ENCODE measurements at regions not wholly inside any gene's neighbourhood (a gene's known extent, or its start where the extent isn't known, plus 50 kb on each side); places are given as distances from the start of the nearest gene placed in this dataset.

DNA sequence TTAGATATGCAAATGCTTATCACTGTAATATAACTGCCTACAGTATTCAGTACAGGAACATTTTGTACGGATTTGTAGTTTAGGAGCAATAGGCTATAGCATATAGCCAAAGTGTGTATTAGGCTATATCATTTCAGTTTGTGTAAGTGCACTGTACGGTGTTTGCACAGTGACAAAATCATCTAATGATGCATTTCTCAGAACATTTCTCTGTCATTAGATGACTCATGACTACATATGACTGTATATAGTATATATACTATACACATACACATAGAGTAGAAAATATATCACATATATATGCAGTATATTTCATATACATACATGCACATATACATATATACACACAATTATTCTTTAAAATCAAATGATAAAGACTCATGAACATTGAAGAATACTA is 158.4 kb downstream of the PTCHD4 start:
- no peak overlapping the region for H3K4me2 ChIP-seq (replicated peaks; ENCODE audit: extremely low read depth, low read length, poor library complexity, severe bottlenecking)
- Mint-ChIP-seq H3K27ac (no peak overlapping the region), H3K9me3 (peaks cover 0 to 7% (median 2%) of the 10 kb centered on the region in 7 donors)

GRCh38 chr6:47944846-47945245 is 163.0 kb downstream of the OPN5 start:
- Histone ChIP-seq H3K4me3 (replicated peaks in 1 of 3; ENCODE audit: low read depth in 2 of 3, low read length in 3 of 3) (no peak overlapping the region), H3K36me3 (replicated peaks in 1 of 2; ENCODE audit: control insufficient read depth in 1 of 2, insufficient read depth in 2 of 2, low read length in 2 of 2) (no peaks in the 10 kb centered on the region), H3K4me1 (ENCODE audit: control insufficient read depth in 1 of 2, insufficient read depth in 2 of 2, low read length in 2 of 2) (no peaks in the 10 kb centered on the region), H3K27ac (ENCODE audit: low read depth in 1 of 2, low read length in 2 of 2) (no peak overlapping the region), H3K9me3 (replicated peaks in 1 of 2; ENCODE audit: control insufficient read depth in 1 of 2, insufficient read depth in 1 of 2, low read length in 2 of 2) (peaks cover 0 to 2% of the 10 kb centered on the region in 2 donors), H3K79me2 (ENCODE audit: insufficient read depth, low read length) (no peaks in the 10 kb centered on the region), H2AFZ (ENCODE audit: insufficient read depth, low read depth, low read length, poor library complexity, severe bottlenecking) (no peak overlapping the region), H3K27me3 (ENCODE audit: control insufficient read depth in 2 of 2, insufficient read depth in 2 of 2, low read length in 2 of 2) (no peaks in the 10 kb centered on the region), H3K9ac (ENCODE audit: insufficient read depth, low read length, poor library complexity, severe bottlenecking) (no peak overlapping the region), H4K20me1 (ENCODE audit: insufficient read depth, low read length) (no peaks in the 10 kb centered on the region), H3K4me2 (replicated peaks; ENCODE audit: extremely low read depth, low read length, poor library complexity, severe bottlenecking) (no peak overlapping the region)
- Mint-ChIP-seq H3K27ac (no peak overlapping the region), H3K36me3 (no peaks in the 10 kb centered on the region), H3K9me3 (peaks cover 0 to 2% (median 0%) of the 10 kb centered on the region in 7 donors), H3K4me1 (no peaks in the 10 kb centered on the region), H3K27me3 (ENCODE audit: low read depth in 3 of 3) (no peaks in the 10 kb centered on the region), H3K4me3 (no peak overlapping the region)
- intact Hi-C loops (cut with micrococcal nuclease), result no loop called here
- no CpG with 5 or more reads among the region's 4 CpGs for WGBS (ENCODE audit: insufficient coverage)
- TF ChIP-seq CTCF (IDR thresholded peaks at IDR 0.05), result no peak
- no peak for DNase-seq

More for the DNA sequence above, 158.4 kb downstream of the PTCHD4 start:
- WGBS (ENCODE audit: insufficient coverage), result no CpG with 5 or more reads among the region's 2 CpGs
- Histone ChIP-seq H3K36me3 (replicated peaks in 1 of 2; ENCODE audit: control insufficient read depth in 1 of 2, insufficient read depth in 2 of 2, low read length in 2 of 2) (no peaks in the 10 kb centered on the region), H3K27me3 (ENCODE audit: control insufficient read depth in 2 of 2, insufficient read depth in 2 of 2, low read length in 2 of 2) (no peaks in the 10 kb centered on the region), H2AFZ (ENCODE audit: insufficient read depth, low read depth, low read length, poor library complexity, severe bottlenecking) (no peak overlapping the region), H3K9me3 (replicated peaks in 1 of 2; ENCODE audit: control insufficient read depth in 1 of 2, insufficient read depth in 1 of 2, low read length in 2 of 2) (peaks cover 0 to 6% of the 10 kb centered on the region in 2 donors), H3K4me3 (replicated peaks in 1 of 3; ENCODE audit: low read depth in 2 of 3, low read length in 3 of 3) (no peak overlapping the region), H3K79me2 (ENCODE audit: insufficient read depth, low read length) (no peaks in the 10 kb centered on the region), H3K9ac (ENCODE audit: insufficient read depth, low read length, poor library complexity, severe bottlenecking) (no peak overlapping the region), H4K20me1 (ENCODE audit: insufficient read depth, low read length) (no peaks in the 10 kb centered on the region), H3K27ac (ENCODE audit: low read depth in 1 of 2, low read length in 2 of 2) (no peak overlapping the region), H3K4me1 (ENCODE audit: control insufficient read depth in 1 of 2, insufficient read depth in 2 of 2, low read length in 2 of 2) (no peaks in the 10 kb centered on the region)
- intact Hi-C loops (cut with micrococcal nuclease), result no loop called here
- TF ChIP-seq CTCF (IDR thresholded peaks at IDR 0.05), result no peak
- Mint-ChIP-seq H3K27me3 (ENCODE audit: low read depth in 3 of 3) (no peaks in the 10 kb centered on the region), H3K4me3 (no peak overlapping the region), H3K4me1 (no peaks in the 10 kb centered on the region), H3K36me3 (no peaks in the 10 kb centered on the region)
- DNase-seq, result no peak

All from CD14-positive monocyte (primary cell).